GM12878 (cell line): ENCODE measurements at regions not wholly inside any gene's neighbourhood (a gene's known extent, or its start where the extent isn't known, plus 50 kb on each side); places are given as distances from the start of the nearest gene placed in this dataset.

Experiments used
- ATAC-seq: fragments of 200-7000 bp; cut with Tn5 transposase; 3 replicates; pipeline ENCODE4 v1.9.1; 2020; ENCODE audit warnings: mild to moderate bottlenecking, moderate library complexity
- BruUV-seq: library from RNA; stranded (reverse); fragments of 400-500 nt; replicated peaks from 2 replicates; lab custom pipeline; 2021; lab: Mats Ljungman, UMichigan
- CTCF ChIA-PET: fragments of 300-600 bp; sonication (Branson Sonifier 250); formaldehyde crosslinking; extraction: SDS; loops from one replicate; lab custom pipeline; 2021; ENCODE audit warnings: inconsistent platforms; lab: Yijun Ruan, JAX
- POLR2A ChIA-PET: fragments of 350-600 bp; formaldehyde crosslinking; extraction: SDS; loops from one replicate; lab custom pipeline; 2021; ENCODE audit warnings: inconsistent platforms; lab: Charles Lee
- RAD21 ChIA-PET: fragments of 300-600 bp; sonication (Branson Sonifier 250); formaldehyde crosslinking; loops from one replicate; lab custom pipeline; 2023; ENCODE audit warnings: antibody characterized with exemption; ENCODE audit not compliant: unreplicated experiment; lab: Charles Lee
- SMC1A ChIA-PET: fragments of 300-600 bp; sonication (Branson Sonifier 250); formaldehyde crosslinking; loops from one replicate; lab custom pipeline; 2023; ENCODE audit not compliant: unreplicated experiment, uncharacterized antibody; lab: Charles Lee
- DNase-seq: peaks from one replicate; pipeline ENCODE4 v3.0.0-alpha.2; 2011; ENCODE audit warnings: low read depth, low spot score
- FAIRE-seq: peaks from 3 replicates; lab custom pipeline; 2011; peaks lifted over from hg19 to GRCh38; lab: Jason Lieb, UNC
- H2AFZ ChIP-seq: 2 replicates; pipeline ENCODE4 v1.6.0; 2011; ENCODE audit warnings: low read depth, low read length, control low read depth; ENCODE audit not compliant: control insufficient read depth
- H3K27ac ChIP-seq: 2 replicates; pipeline ENCODE4 v1.5.1; 2011; ENCODE audit warnings: control low read depth; ENCODE audit not compliant: control insufficient read depth, insufficient read depth
- H3K27me3 ChIP-seq, 2 experiments: replicated peaks in 1 of 2; 2 replicates each; pipeline versions ENCODE4 v1.6.0 to v1.6.1; 2011; ENCODE audit warnings: low read length in 1 of 2; ENCODE audit not compliant: control insufficient read depth in 2 of 2, insufficient read depth in 2 of 2
- H3K36me3 ChIP-seq, 2 experiments: 2 replicates each; pipeline ENCODE4 v1.5.1; 2011; ENCODE audit warnings: low read length in 1 of 2; ENCODE audit not compliant: control insufficient read depth in 2 of 2, insufficient read depth in 2 of 2
- H3K4me1 ChIP-seq: 2 replicates; pipeline ENCODE4 v1.6.1; 2011; ENCODE audit warnings: mild to moderate bottlenecking, low read length, moderate library complexity, mixed read lengths; ENCODE audit not compliant: control insufficient read depth, insufficient read depth
- H3K4me2 ChIP-seq: 2 replicates; pipeline ENCODE4 v1.6.0; 2011; ENCODE audit warnings: control low read depth; ENCODE audit not compliant: control insufficient read depth, insufficient read depth
- H3K4me3 ChIP-seq: fragments of 200-600 bp; sonication (generic); 2 replicates; pipeline ENCODE4 v1.5.1; 2016
- H3K79me2 ChIP-seq: 2 replicates; pipeline ENCODE4 v1.6.0; 2011; ENCODE audit warnings: low read length; ENCODE audit not compliant: control insufficient read depth, insufficient read depth
- H3K9ac ChIP-seq: 2 replicates; pipeline ENCODE4 v1.8.0; 2011; ENCODE audit warnings: low read length, control low read depth, mixed read lengths; ENCODE audit not compliant: control insufficient read depth, insufficient read depth
- H3K9me3 ChIP-seq: replicated peaks from 3 replicates; pipeline ENCODE4 v1.5.1; 2011; ENCODE audit warnings: mild to moderate bottlenecking, low read length; ENCODE audit not compliant: control insufficient read depth, insufficient read depth
- H4K20me1 ChIP-seq: 2 replicates; pipeline ENCODE4 v1.6.0; 2011; ENCODE audit not compliant: control insufficient read depth, insufficient read depth
- ATF7 ChIP-seq: fragments of 450-650 bp; IDR thresholded peaks from 2 replicates; pipeline ENCODE4 v1.6.1; 2016; ENCODE audit warnings: low read depth, mild to moderate bottlenecking
- CBX3 ChIP-seq: fragments of 200-600 bp; sonication (generic); IDR thresholded peaks from 2 replicates; pipeline ENCODE4 v1.6.1; 2016; ENCODE audit warnings: low read depth, borderline replicate concordance
- CHD4 ChIP-seq: fragments of 200-600 bp; sonication (generic); IDR thresholded peaks from 2 replicates; pipeline ENCODE4 v1.6.1; 2016; ENCODE audit warnings: mild to moderate bottlenecking
- CTCF ChIP-seq, 3 experiments: IDR thresholded peaks in 2 of 3; conservative IDR thresholded peaks in 1 of 3; 2 replicates each; pipeline ENCODE4 v1.5.1; 2011; ENCODE audit warnings: low read depth in 3 of 3, low read length in 3 of 3, mild to moderate bottlenecking in 3 of 3, control low read depth in 2 of 3, moderate library complexity in 2 of 3, inconsistent platforms in 1 of 3, mixed read lengths in 1 of 3; ENCODE audit not compliant: control insufficient read depth in 2 of 3, insufficient read depth in 1 of 3; ENCODE audit errors: extremely low read depth in 1 of 3
- CUX1 ChIP-seq: IDR thresholded peaks from 2 replicates; pipeline ENCODE4 v1.6.1; 2012; ENCODE audit warnings: improper control_type of control experiment, low read depth, low read length; ENCODE audit not compliant: insufficient replicate concordance
- FOS ChIP-seq: IDR thresholded peaks from 3 replicates; pipeline ENCODE4 v1.6.1; 2011; ENCODE audit warnings: borderline replicate concordance; ENCODE audit not compliant: insufficient read length; ENCODE audit errors: extremely low read depth
- GABPA ChIP-seq: IDR thresholded peaks from 2 replicates; pipeline ENCODE4 v1.6.1; 2014; ENCODE audit warnings: antibody characterized with exemption, low read depth, mild to moderate bottlenecking, inconsistent platforms
- HDAC2 ChIP-seq: fragments of 200-600 bp; sonication (generic); IDR thresholded peaks from 2 replicates; pipeline ENCODE4 v1.6.1; 2017
- IRF5 ChIP-seq: fragments of 450-650 bp; IDR thresholded peaks from 2 replicates; pipeline ENCODE4 v1.6.1; 2017; ENCODE audit warnings: borderline replicate concordance
- POU2F2 ChIP-seq: IDR thresholded peaks from 3 replicates; pipeline ENCODE4 v1.6.1; 2011; ENCODE audit warnings: low read depth, mild to moderate bottlenecking, low read length, borderline replicate concordance
- RB1 ChIP-seq: fragments of 450-650 bp; formaldehyde crosslinking; IDR thresholded peaks from 2 replicates; pipeline ENCODE4 v1.6.1; 2017; ENCODE audit warnings: mild to moderate bottlenecking, borderline replicate concordance
- TBL1XR1 ChIP-seq: IDR thresholded peaks from 2 replicates; pipeline ENCODE4 v1.6.1; 2012; ENCODE audit warnings: low read depth, low read length, improper control_type of control experiment
- ZBTB11 ChIP-seq: fragments of 450-650 bp; formaldehyde crosslinking; IDR thresholded peaks from 2 replicates; pipeline ENCODE4 v1.5.0; 2022; ENCODE audit warnings: mild to moderate bottlenecking, missing genetic modification characterization
- ZNF622 ChIP-seq: fragments of 450-650 bp; IDR thresholded peaks from 2 replicates; pipeline ENCODE4 v1.6.1; 2017; ENCODE audit warnings: mild to moderate bottlenecking, inconsistent platforms
- WGBS: methylation state at CpG from one replicate; pipeline ENCODE4 v1.1.6; 2016; ENCODE audit warnings: low lambda C conversion rate; ENCODE audit not compliant: insufficient replicate concordance, insufficient coverage; ENCODE audit errors: missing lambda C conversion rate; 5-methylcytosine and 5-hydroxymethylcytosine counted together
- in situ Hi-C: fragments of 300-500 bp; cut with MboI; formaldehyde crosslinking; loops from 9 replicates; pipeline ENCODE4 v1.14.3; 2018; ENCODE audit warnings: mixed read lengths
- intact Hi-C: fragments of 100-400 bp; cut with micrococcal nuclease; formaldehyde crosslinking; loops from one replicate; pipeline ENCODE4 v1.14.2; 2022; ENCODE audit not compliant: unreplicated experiment

- no peak for ATAC-seq
- Histone ChIP-seq H2AFZ (no peak overlapping the region), H3K36me3 (no peaks in the 10 kb centered on the region), H3K9me3 (no peaks in the 10 kb centered on the region), H3K4me3 (no peak overlapping the region), H3K79me2 (no peaks in the 10 kb centered on the region), H4K20me1 (no peaks in the 10 kb centered on the region), H3K27me3 (no peaks in the 10 kb centered on the region), H3K9ac (no peak overlapping the region), H3K27ac (no peak overlapping the region), H3K4me1 (no peaks in the 10 kb centered on the region), H3K4me2 (no peak overlapping the region)
- SMC1A ChIA-PET: no interaction called here
- FAIRE-seq: no peak
- POLR2A ChIA-PET: no interaction called here
- in situ Hi-C loops: no loop called here
- CTCF ChIA-PET: no interaction called here
- no TSS peak for BruUV-seq
- intact Hi-C loops: no loop called here
- RAD21 ChIA-PET: no interaction called here
- no CpG with 5 or more reads among the region's 3 CpGs for WGBS
- DNase-seq: no peak
- TF ChIP-seq ATF7 (no peak), HDAC2 (no peak), CBX3 (no peak), CTCF (IDR thresholded peaks at IDR 0.05 in 2 of 3, conservative IDR thresholded peaks at IDR 0.05 in 1 of 3; ENCODE audit: control insufficient read depth in 2 of 3, extremely low read depth in 1 of 3, insufficient read depth in 1 of 3, low read depth in 3 of 3, low read length in 3 of 3) (no peak), IRF5 (no peak), CUX1 (no peak), ZNF622 (no peak), CHD4 (no peak), POU2F2 (no peak), FOS (no peak), RB1 (no peak), TBL1XR1 (no peak), GABPA (no peak), ZBTB11 (CRISPR knock-in tag) (no peak)
Observed at GRCh38 chrY:7942711-7943110, 1031.2 kb upstream of the AMELY start.
